Fibroblast of the aortic adventitia (primary cell): ENCODE measurements at regions not wholly inside any gene's neighbourhood (a gene's known extent, or its start where the extent isn't known, plus 50 kb on each side); places are given as distances from the start of the nearest gene placed in this dataset.
A peak's percentile ranks its signal among the peaks of the same experiment; 100 is the strongest.

Source experiments
- DNase-seq: peaks from one replicate; pipeline ENCODE4 v3.0.0-alpha.2; 2010; ENCODE audit warnings: low read depth
- H3K4me3 ChIP-seq: 2 replicates; pipeline ENCODE4 v1.5.1; 2011; ENCODE audit warnings: low read depth, mild to moderate bottlenecking, control low read depth, low read length, moderate library complexity
- TF ChIP-seq, protein P1 (sequence below): IDR thresholded peaks from 2 replicates; pipeline ENCODE4 v1.5.1; 2011; ENCODE audit warnings: mild to moderate bottlenecking, low read length, control low read depth, inconsistent platforms; ENCODE audit not compliant: insufficient read depth

DNA sequence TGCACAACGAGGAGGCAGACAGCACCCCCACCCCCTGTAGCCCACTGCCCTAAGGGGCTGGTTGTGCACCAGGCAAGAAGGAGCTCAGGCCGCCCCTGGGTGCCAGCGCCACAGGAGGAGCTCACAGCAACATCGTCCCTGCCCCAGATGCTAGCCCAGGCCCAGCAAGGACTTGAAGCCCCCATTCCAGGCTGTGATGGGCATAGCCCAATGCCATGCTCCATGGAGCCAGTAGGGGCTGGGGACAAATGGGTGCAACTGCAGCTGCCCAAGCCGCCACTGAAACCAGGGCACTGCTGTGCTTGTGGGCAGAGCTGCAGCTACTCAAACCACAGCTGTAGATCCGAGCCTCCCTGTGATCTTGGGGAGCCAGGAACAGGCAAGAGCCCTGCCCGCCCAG, 241.3 kb upstream of the GIMD1 start:
- no peak for DNase-seq
- TF ChIP-seq, protein P1, sequence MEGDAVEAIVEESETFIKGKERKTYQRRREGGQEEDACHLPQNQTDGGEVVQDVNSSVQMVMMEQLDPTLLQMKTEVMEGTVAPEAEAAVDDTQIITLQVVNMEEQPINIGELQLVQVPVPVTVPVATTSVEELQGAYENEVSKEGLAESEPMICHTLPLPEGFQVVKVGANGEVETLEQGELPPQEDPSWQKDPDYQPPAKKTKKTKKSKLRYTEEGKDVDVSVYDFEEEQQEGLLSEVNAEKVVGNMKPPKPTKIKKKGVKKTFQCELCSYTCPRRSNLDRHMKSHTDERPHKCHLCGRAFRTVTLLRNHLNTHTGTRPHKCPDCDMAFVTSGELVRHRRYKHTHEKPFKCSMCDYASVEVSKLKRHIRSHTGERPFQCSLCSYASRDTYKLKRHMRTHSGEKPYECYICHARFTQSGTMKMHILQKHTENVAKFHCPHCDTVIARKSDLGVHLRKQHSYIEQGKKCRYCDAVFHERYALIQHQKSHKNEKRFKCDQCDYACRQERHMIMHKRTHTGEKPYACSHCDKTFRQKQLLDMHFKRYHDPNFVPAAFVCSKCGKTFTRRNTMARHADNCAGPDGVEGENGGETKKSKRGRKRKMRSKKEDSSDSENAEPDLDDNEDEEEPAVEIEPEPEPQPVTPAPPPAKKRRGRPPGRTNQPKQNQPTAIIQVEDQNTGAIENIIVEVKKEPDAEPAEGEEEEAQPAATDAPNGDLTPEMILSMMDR: no peak
- no peak overlapping the region for H3K4me3 ChIP-seq

GRCh38 chr4:106607558-106607957, 239.0 kb upstream of the GIMD1 start:
- no peak overlapping the region for H3K4me3 ChIP-seq
- DNase-seq: no peak
- TF ChIP-seq, protein P1: no peak

DNA sequence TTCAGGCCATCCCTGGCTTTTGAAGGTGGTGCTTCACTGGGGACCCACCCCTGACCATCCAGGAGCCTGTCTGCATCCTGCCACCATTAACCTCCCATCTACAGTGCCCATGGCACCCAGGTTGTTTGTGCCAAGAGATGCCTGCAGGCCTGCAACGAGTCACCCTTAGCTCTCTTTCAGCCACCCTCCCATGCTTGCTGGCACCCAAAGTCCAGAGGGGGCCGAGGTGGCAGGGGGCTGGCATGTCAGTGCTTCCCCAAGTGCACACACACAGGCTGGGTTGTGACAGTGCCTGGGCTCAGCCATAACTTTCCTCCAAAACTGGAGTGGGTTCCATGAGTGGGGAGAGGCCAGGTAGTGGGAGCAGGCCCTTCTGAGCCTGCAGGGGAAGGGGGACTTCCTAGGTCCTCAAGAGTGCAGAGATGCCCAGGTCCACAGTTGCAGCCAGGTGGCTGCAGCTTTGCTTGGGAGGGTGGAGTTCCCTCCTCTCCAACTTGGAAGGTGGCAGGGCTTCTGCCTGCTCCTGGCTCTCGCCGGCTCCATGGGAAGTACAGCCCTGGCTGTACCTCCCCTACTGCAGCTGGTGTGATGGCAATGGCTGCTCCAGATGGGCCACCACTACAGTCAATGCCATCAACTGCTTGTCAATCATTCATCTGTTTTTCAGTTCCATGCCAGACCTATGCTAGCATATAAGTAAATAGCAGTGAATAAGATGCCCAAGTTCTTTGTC, 235.9 kb upstream of the GIMD1 start:
- DNase-seq: no peak
- TF ChIP-seq, protein P1: no peak
- H3K4me3 ChIP-seq: no peak overlapping the region

DNA sequence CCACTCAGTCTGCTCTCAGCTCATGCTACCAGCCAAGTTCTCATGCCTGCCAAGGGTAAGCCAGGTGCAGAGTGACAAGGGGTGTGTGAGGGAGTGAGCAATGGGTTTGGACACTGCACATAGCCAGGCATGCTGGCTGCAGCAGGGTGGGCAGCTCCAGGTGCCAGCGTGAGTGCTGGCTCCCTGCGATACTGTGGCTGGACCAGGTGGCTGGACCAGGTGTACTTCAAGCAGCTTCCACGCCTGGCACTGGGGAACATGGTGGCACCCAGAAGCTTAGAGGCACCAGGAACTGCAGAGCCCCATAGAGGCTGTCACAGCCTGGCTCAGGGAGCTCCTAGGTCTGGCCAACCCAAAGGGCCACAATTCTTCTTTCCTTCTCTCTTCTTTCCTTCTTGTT, 234.9 kb upstream of the GIMD1 start:
- TF ChIP-seq, protein P1: no peak
- no peak for DNase-seq
- no peak overlapping the region for H3K4me3 ChIP-seq

DNA sequence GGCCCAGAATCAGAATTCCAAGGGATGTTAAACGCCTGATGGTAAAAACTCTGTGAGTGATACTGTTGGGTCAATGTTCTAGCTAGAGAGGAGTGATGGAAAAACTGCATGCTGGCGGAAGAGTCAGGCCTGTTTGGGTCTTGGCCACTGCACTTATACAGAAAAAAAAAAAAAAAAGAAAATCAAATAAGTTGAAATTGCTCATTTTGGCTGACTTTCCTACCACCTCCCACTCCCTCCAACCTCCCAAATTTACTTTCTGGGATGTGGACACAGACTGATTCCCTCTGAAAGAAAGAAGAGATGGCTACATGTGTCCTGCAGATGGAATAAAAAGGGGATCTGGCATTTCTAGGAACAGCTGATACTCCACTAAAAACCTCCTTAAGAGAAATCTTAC, 234.1 kb upstream of the GIMD1 start:
- no peak for DNase-seq
- TF ChIP-seq, protein P1: no peak
- no peak overlapping the region for H3K4me3 ChIP-seq

DNA sequence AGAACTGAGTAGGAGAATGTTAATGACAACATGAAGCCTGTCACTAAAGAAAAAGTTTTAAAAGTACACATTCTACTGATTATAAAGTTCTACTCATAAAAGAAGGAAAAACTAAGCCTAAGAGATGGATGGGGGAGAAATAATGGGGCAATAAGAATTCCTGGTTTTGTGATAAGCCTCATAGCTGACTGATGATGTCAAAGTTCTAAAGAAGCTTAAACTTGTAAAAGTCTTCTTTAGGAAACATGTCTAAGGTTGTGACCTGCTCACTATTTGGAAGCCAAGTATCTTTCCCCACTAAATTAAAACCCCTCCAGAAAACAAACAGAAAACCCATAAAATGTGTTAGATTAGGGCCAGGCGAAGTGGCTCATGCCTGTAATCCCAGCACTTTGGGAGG, 232.9 kb upstream of the GIMD1 start:
- TF ChIP-seq, protein P1: no peak
- peak; percentile 47 for DNase-seq
- H3K4me3 ChIP-seq: no peak overlapping the region

DNA sequence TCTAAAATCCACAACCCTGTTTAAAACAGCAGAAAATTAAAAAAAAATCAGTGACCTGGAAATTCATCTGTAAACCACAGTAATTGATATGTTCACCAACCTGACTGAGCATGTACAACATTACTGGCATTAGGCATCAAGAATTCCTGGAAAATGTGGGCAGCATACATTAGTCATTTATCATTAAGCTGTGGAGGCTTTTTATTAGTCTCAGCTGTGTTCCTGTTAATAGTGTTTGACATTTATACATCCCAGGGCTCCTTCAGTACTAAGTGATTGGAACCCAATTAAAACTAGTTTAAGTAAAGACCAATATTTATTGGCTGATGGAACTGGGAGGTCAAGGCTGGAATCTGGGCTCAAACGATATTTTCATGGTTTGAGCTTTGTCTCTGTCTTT, 227.3 kb upstream of the GIMD1 start:
- DNase-seq: no peak
- TF ChIP-seq, protein P1: no peak

More for the DNA sequence above, 227.3 kb upstream of the GIMD1 start:
- H3K4me3 ChIP-seq: no peak overlapping the region
